22Rv1 (cell line): ENCODE measurements at regions not wholly inside any gene's neighbourhood (a gene's known extent, or its start where the extent isn't known, plus 50 kb on each side); places are given as distances from the start of the nearest gene placed in this dataset.
A peak's percentile ranks its signal among the peaks of the same experiment; 100 is the strongest.
"Not testable (repeated sequence)": the region's sequence is repeated elsewhere in the genome, so short reads cannot be mapped to it uniquely, and the experiment has no call there.

Source experiments
- H3K27ac ChIP-seq: fragments of 450-650 bp; 2 replicates; pipeline ENCODE4 v1.5.1; 2017
- CTCF ChIP-seq: fragments of 450-650 bp; IDR thresholded peaks from 2 replicates; pipeline ENCODE4 v1.5.1; 2017; ENCODE audit warnings: mild to moderate bottlenecking
- ZFX ChIP-seq: fragments of 450-650 bp; IDR thresholded peaks from 2 replicates; pipeline ENCODE4 v1.6.1; 2017; ENCODE audit warnings: antibody characterized with exemption, borderline replicate concordance

GRCh38 chr1:185474440-185475149 is 157.6 kb upstream of the IVNS1ABP start:
- no peak overlapping the region for H3K27ac ChIP-seq
- TF ChIP-seq ZFX (no peak), CTCF (no peak)

- TF ChIP-seq ZFX: no peak
- TF ChIP-seq CTCF: no peak
- no peak overlapping the region for H3K27ac ChIP-seq
Measured at GRCh38 chr1:185473186-185473585, 156.1 kb upstream of the IVNS1ABP start.

GRCh38 chr1:185468626-185469025 is 151.6 kb upstream of the IVNS1ABP start:
- TF ChIP-seq ZFX (no peak), CTCF (no peak)

DNA sequence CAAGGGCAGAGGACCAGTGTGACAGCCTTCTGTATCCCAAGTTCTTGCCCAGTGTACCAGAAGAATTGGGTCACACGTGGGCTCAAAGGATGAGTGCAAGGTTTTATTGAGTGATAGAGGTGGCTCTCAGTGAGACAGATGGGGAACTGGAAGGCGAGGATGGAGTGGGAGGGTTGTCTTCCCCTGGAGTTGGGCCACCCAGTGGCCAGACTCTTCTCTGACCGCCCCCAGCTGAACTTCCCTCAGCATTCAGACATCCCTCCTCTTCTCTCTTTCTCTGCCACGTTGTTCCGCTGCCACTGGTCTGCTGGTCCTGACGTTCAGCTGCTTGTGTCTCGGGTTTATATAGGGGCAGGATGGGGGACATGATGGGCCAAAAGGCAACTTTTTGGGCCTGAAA is 150.1 kb upstream of the IVNS1ABP start:
- no peak overlapping the region for H3K27ac ChIP-seq
- TF ChIP-seq CTCF (peak; percentile 11; the same call in 1 of the 2 replicates), ZFX (no peak)

More at GRCh38 chr1:185468626-185469025, 151.6 kb upstream of the IVNS1ABP start:
- H3K27ac ChIP-seq: no peak overlapping the region

- no peak overlapping the region for H3K27ac ChIP-seq
- no peak for TF ChIP-seq ZFX
- TF ChIP-seq CTCF: no peak
Measured at GRCh38 chr1:185464777-185465176, 147.7 kb upstream of the IVNS1ABP start.

GRCh38 chr1:185463433-185463832 is 146.4 kb upstream of the IVNS1ABP start:
- no peak overlapping the region for H3K27ac ChIP-seq
- no peak for TF ChIP-seq ZFX
- TF ChIP-seq CTCF: no peak

- no peak overlapping the region for H3K27ac ChIP-seq
- TF ChIP-seq CTCF (no peak), ZFX (no peak)
Measured at GRCh38 chr1:185463011-185463410, 146.0 kb upstream of the IVNS1ABP start.

- not testable (repeated sequence) for H3K27ac ChIP-seq
Measured at GRCh38 chr1:185460723-185461122, 143.7 kb upstream of the IVNS1ABP start.
